ENCODE measurements at regions not wholly inside any gene's neighbourhood (a gene's known extent, or its start where the extent isn't known, plus 50 kb on each side); places are given as distances from the start of the nearest gene placed in this dataset.
"Not testable (repeated sequence)": the region's sequence is repeated elsewhere in the genome, so short reads cannot be mapped to it uniquely, and the experiment has no call there.

DNA sequence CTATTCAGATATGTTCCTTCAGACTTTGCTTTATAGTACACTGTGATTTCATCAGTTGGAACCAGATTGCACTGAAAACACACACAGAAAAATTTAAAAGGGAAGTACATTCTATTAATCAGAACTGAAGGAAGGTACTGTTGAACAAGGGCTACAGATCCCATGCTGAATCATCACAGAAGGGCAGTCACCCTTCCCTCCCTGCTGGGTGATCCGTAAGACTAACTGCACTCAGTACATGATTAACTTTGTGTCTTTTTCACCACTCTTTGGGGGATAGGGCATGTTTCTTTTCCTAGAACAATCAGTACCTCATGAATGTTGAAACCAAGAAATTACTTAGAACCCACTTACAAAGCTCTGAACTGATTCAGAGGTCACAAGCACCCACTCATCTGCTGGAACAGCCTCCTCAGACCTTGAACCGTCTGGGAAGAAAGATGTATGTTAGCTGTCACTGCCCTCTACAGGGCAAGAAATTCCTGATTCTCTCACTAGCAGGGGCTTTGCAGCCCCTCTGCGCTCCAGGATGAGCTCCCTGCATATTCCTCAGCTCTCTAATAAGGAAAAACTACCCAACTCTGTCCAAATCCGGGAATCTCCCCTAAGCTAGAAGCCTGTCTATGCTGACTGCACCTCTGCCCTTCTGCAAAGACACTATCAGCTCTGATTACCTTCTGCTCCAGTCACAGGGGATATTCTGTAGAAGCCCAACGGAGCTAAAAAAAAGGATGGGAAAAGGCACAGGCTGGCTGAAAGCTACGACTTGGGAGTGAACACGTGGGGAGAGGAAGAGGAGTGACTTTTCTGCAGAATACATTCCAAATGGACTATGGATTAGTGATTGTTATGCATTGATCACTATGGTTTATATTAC, 51.0 kb downstream of the IARS1 start:
- DNase-seq: no peak

DNA sequence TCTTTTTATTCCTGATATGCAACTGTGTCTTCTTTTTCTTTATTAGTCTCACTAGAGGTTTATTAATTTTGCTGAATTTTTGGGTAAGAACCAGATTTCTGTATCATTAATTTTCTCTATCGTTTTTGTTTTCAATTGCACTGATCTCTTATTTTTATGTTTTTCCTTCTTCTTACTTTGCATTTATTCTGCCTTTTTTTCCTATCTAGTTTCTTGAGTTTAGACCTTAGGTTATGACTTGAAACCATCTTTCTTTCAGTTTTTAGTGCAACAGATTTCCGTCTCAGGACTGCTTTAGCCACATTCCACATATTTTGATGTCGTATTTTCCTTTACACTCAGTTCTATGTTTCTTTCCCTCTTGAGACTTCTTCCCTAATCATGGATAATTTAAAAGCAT, 56.6 kb downstream of the IARS1 start:
- DNase-seq: no peak

DNA sequence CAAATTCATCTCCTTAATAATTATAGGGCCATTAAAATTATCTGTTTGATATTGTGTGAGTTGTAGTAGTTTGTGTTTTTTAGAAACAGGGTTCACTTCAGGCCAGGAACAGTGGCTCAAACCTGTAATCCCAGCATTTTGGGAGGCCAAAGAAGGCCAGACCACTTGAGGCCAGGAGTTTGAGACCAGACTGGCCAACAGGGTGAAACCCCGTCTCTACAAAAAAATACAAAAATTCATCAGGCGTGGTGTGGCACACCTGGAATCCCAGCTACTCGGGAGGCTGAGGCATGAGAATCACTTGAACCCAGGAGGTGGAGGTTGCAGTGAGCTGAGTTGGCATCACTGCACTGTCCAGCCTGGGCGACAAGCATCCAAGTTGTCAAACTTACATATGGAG, 57.0 kb downstream of the IARS1 start:
- DNase-seq: no peak

DNA sequence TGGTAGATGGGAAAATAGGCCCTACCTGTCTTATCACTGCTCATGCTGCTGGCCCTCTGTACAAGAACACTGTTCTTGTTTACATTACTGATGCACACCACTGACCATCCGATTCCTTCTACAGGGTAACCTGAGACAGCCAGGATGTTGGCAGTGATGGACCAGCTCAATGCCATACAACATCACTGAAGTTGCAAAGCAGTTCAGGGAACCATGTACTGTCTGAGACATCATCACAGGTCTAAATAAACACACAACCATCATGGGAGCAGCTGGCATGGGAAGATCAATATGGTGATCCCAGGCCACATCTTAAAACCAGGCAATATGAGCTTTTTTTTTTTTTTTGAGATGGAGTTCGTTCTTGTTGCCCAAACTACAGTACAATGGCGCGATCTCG, 59.0 kb downstream of the IARS1 start:
- DNase-seq: peak; percentile 6

DNA sequence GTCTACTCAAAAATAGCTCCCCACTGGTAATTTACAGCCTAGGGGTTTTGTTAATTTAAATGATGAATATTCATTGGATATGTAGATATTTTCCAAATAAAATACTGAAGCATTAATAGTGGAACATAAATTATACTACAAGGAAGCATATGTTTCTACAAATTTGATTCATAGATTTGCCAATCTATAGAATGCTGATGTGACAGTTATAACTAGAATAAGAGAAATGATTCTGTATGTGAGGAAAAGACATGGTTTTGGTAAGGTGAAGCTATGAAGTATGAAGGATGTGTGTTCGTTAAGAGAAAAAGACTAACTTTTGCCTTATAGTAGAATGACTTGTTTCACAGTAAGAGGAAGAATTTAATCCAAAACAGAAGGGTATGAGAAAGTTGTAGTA, 61.3 kb downstream of the IARS1 start:
- DNase-seq: no peak

DNA sequence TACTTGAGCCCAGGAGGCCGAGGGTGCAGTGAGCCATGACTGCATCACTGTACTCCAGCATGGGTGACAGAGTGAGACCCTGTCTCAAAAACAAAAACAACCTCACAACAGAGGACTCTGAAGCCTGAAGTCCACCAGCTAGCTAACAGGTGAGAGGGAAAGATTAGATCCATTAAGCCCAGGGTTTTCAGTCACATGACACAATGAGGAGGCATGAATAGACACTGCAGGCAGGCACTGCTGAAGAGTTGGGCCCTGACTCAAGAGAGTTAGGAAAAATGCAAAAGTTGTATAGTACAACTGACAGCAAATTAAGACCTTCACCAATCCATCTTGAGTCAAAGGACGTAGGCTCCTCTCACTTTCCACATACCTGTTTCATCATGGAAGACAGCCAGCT, 64.9 kb downstream of the IARS1 start:
- no peak for DNase-seq

DNA sequence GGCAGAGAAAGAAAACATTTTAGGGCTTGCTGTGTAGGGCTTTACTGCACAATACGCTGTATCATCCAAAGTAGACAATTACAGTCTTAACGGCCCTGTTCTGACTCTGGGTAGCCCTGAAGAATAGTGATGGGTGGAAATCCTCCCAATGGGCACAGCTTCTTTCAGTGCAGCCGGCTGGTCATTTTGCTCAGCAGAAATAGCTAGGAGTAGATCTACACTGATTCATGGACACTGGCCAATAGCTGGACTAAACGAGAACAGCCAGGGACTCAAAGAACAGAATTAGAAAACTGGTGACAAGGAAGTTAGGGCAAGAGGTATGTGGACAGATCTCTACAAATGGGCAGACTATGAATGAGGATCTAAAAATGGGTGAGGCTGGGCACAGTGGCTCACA, 69.3 kb downstream of the IARS1 start:
- DNase-seq: no peak

DNA sequence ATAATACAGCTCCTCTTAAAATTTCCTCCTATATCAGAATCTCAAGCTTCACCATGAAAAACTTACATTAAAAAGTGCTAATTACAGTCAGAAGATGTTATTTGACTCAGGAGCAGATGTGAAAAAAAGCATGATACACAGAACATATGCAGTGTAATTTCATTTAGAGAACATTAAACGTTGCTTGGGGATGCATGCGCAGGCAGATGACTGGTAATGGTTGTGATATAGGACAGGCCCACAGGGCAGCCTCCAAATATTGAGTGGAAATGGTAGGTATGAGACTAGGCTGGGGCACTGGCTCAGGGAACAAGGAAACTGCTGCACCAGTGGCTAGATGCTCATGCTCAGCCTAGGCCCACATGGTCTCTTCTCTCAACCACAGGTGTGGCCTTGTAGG, 69.7 kb downstream of the IARS1 start:
- no peak for DNase-seq

DNA sequence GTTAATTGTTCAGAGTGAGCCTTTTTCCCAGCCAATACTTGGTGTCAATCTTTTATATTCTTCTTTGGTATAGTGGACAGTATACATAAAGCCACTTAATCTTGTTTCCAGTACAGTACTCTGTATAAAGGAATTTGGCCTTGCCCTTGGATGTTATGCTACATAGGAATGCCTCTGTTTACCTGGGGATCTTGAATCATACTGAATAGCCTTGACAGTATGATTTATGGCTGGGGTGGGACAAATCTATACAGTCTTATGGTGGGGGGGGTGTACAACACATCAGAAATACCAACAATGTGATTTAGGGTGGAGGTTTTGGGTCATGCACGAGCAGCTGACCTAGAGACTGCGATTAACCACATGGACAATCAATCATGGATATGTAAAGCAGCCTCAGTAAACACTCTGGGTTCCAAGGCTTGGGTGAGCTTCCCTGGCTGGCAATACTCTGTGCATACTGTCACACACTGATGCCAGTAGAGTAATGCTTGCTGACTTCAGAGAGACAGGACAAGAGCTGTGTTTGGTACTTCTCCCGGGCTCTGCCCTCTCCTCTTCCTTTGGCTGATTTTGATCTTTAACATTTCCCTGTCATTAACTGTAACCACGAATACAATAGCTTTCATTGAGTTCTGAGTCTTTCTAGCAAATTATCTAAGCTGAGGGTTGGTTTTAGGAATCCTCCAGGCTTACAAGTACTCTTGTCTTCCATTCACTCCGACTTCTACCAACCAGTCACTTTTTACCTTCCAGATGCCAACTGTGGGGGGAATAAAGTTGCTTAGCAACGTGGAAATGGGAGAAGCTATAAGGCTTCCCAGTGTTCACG, 84.6 kb downstream of the IARS1 start:
- no peak for DNase-seq

DNA sequence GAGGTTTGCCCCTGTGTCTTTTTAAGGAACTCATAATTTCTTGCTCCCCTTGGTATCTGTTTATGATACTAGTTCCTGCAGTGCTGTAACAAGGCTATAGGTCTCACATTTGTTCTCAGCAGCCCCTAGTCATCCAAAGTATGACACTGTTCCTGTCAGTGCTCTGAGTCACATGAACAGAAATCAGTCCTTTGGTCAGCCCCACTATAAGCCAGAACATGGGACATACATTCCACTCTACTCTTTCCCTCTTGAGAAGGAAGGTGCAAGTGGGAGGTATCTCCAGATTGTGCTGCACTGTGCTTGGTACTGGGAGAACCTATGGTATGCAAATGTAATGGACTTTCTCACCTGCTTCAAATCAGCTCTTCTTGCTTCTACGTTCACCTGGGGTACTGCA, 87.0 kb downstream of the IARS1 start:
- peak; percentile 9 for DNase-seq

DNA sequence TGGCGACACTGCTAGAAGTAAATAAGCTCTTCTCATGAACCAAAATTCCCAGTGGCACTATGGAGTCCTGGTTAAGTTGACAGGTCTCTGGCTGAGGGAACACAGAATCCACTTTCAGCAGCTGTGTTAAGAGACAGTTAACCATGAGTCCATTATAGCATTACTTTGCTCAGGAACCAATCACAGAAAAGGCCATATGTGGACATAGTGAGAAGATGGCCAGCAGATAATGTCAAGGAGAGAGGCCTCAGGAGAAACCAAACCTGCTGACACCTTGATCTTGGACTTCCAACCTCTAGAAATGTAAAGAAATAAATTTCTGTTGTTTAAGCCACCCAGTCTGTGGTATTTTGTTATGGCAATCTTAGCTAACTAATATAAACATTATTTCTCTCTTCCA, 88.7 kb upstream of the SPTLC1 start:
- DNase-seq: peak; percentile 13

DNA sequence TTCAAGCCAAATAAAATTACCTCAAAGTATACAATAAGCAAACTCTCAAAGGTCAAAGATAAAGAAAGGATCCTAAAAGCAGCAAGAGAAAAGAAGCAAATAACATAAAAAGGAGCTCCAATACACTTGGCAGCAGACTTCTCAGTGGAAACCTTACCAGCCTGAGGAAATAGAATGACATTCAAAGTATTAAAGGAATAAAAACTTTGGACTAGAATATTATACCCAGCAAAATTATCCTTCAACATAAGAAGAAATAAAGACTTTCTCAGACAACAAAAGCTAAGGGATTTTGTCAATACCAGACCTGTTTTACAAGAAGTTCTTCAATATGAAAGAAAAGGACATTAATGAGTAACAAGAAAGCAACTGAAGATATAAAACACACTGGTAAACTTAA, 83.0 kb upstream of the SPTLC1 start:
- not testable (repeated sequence) for DNase-seq

DNA sequence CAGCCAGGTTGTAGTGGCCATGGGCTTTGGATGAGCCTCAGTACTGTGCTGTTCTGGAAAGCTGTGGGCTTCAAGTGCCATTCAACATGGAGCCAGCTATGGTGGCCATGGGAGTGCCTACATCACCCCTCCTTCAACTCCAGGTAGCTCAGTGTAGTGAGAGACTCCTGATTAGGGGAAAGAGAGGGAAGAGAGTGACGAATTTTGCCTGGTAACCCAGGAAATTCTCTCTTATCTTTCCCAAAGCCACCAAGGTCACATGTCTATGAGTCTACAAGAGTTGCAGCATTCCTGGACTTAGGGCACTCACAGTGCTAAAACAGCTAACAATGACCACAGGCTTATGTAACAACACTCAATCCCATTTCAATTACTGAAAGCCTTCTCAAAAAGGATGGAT, 81.7 kb upstream of the SPTLC1 start:
- DNase-seq: no peak

DNA sequence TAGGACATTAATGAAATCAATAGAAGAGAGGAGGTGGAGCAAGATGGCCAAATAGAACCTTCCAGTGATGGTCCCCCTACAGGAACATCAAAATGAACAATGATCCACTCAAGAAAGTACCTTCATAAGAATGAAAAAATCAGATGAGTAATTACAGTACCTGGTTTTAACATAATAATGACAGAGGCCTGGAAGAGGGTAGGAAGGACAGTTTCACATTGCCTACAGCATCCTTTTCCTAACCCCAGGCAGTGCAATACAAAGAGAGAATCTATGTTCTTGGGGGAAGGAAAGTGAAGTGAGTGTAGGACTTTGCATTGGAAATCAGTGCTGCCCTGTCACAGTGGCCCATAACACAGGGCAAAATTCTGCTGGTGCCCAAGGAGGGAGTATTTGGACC, 81.2 kb upstream of the SPTLC1 start:
- DNase-seq: no peak

DNA sequence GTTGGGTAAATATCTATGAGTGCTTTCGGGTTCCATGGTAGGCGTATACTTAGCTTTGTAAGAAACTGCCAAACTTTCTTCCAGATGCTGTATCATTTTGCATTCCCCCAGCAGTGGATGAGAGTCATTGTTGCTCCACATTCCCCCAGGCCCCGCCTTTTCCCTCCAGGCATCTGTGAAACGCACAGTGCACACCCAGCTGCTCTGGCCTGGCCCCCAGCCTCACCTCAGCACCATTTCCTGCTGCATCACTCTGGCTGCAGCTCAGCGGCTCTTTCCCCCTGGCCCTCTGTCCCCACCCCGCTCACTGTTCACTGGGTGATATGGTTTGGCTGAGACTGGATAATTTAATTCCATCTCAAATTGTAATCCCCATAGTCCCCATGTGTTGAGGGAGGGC, 76.6 kb upstream of the SPTLC1 start:
- DNase-seq: no peak

DNA sequence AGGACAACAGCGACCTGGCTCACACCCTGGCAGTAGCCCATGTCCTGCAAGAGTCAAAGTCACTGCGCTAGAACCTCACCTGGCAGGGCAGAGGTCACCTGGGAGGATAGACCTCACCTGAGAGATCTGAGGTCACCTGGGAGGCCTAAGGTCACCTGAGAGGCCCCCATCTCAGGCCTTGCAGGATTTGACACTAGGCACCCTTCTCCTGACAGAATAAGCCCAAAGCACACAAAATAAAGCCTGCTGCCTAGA, 75.2 kb upstream of the SPTLC1 start:
- peak; percentile 10 for DNase-seq

DNA sequence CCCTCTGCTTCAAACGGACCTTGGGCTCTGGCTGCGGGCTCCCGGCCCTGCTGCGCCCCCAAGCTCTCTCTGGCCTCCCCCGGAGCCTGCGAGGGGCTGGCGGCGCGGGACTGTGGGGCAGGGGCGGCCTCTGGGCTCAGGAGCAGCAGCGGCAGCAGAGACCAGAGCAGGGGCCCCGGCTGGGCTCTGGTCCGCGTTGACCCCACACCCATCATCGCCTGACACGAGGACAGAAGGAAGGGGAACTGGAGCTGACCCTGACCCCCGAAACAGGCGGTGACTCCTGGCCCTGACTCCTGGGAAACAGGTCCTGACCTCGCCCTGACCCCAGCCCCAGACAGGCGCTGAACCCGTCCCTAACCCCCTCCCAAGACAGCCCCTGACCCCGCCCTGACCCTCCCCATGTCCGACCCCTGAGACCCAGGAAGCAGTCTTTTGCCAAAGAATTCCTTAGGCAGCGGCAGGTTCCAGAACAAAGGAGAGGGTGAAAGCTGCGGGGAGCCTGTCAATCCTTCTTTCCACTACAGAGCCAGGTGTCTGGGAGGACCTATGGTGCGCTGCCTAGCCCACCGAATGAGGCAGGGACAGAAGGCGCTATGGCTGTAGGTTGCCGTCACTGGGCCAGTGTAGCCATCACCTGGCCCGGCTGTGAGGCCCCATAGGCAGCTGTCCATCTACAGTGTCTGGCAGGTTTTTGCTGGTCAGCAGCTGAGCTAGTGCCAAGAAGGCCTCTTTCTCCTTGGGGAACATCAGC, 74.7 kb upstream of the SPTLC1 start:
- no peak for DNase-seq

DNA sequence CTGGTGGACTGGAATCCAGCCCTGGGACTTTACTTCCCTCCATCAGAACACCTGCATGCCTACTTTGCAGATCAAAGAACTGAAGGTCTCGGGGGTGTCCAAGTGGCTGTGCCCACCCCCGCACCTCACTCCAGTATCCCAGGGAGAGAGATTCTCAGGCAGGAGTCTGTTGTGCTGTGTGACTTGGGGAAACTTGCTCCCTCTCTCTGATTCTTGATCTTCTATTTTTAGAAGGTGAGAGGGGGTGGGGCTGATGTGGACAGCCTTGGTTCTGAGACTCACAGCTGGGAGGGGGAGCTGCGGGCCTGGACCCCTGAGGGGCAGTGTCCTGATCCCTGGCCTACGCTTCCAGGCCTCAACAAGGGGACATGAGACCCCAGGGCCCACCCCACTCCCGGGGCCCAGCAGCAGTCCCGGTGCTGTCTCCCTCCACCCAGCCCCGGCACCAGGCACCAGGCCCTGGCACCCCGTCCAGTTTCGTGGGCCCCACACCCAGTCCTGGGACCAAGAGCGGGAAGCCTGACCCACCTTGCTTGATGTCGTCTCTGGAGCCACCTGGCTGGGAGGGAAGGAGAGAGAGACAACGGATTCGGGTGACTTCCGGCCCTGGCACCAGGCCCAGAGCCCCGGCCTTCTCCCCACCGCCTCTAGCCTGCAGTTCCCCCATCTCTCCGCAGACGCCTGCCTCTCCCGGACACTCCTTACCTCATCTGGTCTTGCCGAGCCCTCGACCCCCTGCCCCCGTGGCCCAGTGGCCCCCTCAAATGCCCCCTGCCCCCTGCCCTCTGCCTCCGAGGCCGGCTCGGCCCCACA, 74.0 kb upstream of the SPTLC1 start:
- no peak for DNase-seq

DNA sequence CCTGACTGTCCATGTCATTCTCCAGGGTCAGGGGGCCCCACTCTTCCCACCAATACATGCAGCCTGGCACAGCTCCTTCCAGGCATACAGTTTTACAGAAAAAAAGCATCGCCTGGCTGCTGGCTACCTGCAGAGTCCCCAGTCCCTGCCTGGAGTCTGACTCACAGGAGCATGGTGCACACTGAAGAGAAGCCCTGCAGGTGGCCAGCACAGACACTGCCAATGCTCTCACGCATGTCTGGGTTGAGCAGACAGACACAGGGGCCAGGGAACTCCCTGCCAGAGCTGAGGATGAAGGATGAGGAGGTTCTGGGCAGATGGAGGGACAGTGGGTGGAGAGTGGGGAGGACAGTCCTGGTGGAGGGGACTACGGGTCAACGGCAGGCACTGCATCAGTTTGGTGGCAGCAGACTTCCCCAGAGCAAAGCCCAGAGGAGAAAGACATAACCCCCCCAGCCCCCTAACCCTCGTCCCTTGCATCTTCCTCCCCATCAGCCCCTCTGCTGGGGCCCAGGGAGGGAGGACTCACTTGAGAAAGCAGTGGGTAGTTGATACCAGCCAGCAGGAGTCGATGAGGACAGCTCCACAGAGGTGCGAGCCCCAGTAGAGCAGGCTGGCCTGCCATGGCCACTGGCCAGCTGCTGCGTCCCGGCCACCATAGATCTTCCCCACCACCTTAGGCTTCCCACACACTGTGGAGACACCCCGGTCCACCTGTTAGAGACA, 72.9 kb upstream of the SPTLC1 start:
- no peak for DNase-seq

DNA sequence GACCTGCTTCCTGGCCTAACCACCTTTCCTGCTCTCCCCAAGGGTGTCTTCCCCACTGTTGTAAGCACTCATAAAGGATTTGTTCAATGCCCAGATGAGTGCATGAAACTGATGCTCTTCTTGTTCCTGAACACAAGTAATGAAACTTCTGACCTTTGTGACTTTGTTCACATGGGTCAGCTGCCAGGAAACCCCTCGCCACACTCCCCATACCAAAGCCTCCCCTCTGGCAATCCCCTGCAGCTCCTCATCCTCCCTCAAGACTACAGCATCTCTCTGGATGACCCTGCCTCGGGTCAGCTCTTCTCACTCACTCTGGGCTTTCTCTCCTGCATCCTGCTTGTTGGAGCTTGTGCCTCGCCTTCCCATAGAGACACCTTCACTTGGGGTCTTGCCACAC, 72.2 kb upstream of the SPTLC1 start:
- DNase-seq: no peak

DNA sequence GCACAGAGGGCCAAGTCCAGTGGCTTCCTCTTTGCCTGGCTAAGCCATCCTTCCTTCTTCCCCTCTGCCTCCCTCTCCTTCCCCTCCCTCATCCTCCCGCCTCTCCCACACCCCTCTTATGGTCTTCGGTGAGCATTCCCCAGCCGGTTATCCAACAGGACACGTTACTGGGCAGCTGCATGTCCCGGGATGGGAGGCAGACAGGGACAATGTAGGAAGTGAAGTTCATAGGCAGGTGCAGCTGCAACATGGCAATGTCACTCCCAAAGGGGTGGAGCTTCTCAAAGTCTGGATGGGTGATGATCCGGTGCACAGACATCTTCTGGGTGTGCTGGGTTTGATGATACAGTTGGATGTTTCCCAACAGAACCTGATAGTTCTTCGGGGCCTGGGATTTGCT, 71.4 kb upstream of the SPTLC1 start:
- peak; percentile 34 for DNase-seq

DNA sequence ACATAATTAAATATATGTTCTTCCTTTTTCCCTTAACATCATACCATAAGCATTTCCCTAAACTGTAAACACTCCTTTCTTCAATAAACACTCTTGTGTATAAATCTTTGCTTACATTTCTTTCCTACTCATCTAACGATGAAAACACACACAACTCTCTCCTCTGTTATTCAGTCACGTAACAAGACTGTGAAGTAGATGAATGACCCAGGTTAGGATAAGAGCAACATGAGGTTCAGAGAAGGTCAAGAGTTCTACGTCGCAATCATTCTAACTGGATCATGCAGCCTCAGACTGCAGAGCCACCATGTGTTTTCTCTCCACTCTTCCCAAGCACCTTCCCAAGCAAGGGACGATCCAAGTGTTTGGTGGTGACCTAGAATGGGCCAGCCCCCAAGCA, 70.5 kb upstream of the SPTLC1 start:
- DNase-seq: no peak
